ENCODE measurements at regions not wholly inside any gene's neighbourhood (a gene's known extent, or its start where the extent isn't known, plus 50 kb on each side); places are given as distances from the start of the nearest gene placed in this dataset.

DNA sequence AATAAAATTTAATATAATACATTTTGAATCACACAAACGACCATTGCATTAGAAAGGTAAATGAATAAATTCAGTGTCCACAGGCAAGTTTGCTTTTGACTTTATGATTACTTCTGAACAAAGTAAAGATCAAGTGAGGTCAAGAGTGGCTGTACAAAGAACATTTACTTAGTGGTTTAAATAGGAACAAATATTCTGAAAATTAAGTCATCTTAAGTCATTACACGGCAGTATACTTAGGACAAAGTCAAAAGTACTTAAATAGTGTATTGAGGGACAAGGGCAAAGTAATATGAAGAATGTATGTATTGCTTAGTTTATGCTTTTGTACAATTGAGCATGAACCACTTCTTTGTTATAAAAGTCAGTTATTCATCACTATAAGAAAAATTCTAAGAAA is 1511.2 kb upstream of the CDH9 start:
- Histone ChIP-seq H3K27ac (ENCODE audit: low read depth in 1 of 2, low read length in 2 of 2) (no peak overlapping the region), H3K9me3 (ENCODE audit: control insufficient read depth in 1 of 2, insufficient read depth in 1 of 2, low read length in 2 of 2) (peaks cover 0 to 8% of the 10 kb centered on the region in 2 experiments), H3K4me3 (ENCODE audit: low read length) (no peak overlapping the region), H3K36me3 (ENCODE audit: insufficient read depth, low read length) (no peaks in the 10 kb centered on the region), H3K4me1 (ENCODE audit: insufficient read depth, low read length) (no peaks in the 10 kb centered on the region), H3K27me3 (ENCODE audit: control insufficient read depth in 1 of 2, insufficient read depth in 2 of 2, low read length in 2 of 2) (no peaks in the 10 kb centered on the region)
- H3K27me3 Mint-ChIP-seq: no peaks in the 10 kb centered on the region
- POLR2A ChIA-PET: no interaction called here
- no peak for TF ChIP-seq CTCF (IDR thresholded peaks at IDR 0.05)
- no peak overlapping the region for H3K27ac Mint-ChIP-seq
- DNase-seq (no peak), ATAC-seq (ENCODE audit: poor library complexity) (no peak)
- no peaks in the 10 kb centered on the region for H3K36me3 Mint-ChIP-seq (ENCODE audit: low read depth)
- intact Hi-C loops (cut with DNase I, micrococcal nuclease): no loop called here
- CTCF ChIA-PET: no interaction called here
- H3K9me3 Mint-ChIP-seq: peaks cover 17% of the 10 kb centered on the region
- no peaks in the 10 kb centered on the region for H3K4me1 Mint-ChIP-seq (ENCODE audit: low read depth)
- no peak overlapping the region for H3K4me3 Mint-ChIP-seq

DNA sequence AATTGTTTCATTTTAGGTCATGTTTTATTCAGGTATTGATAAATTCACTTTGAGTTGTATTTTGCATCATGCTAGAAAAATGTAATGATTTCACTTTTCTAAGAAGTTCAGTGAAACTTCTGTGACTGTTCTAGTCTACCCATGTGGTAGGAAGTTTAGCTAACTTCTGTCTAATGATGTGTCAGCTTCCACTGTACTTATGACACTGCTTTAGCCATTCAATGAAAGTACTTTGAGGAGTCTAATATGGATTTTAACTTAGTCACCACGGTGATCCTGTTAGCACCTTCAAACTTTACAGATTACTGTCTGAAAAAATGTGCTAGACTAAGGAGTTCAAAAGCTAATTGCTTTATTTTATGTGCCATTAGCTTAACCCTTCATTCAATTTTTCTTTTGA is 1510.5 kb upstream of the CDH9 start:
- Mint-ChIP-seq H3K36me3 (ENCODE audit: low read depth) (no peaks in the 10 kb centered on the region), H3K4me1 (ENCODE audit: low read depth) (no peaks in the 10 kb centered on the region), H3K27me3 (no peaks in the 10 kb centered on the region), H3K27ac (no peak overlapping the region), H3K9me3 (peaks cover 17% of the 10 kb centered on the region), H3K4me3 (no peak overlapping the region)
- Histone ChIP-seq H3K27me3 (ENCODE audit: control insufficient read depth in 1 of 2, insufficient read depth in 2 of 2, low read length in 2 of 2) (no peaks in the 10 kb centered on the region), H3K9me3 (ENCODE audit: control insufficient read depth in 1 of 2, insufficient read depth in 1 of 2, low read length in 2 of 2) (peaks cover 0 to 8% of the 10 kb centered on the region in 2 experiments), H3K27ac (ENCODE audit: low read depth in 1 of 2, low read length in 2 of 2) (no peak overlapping the region), H3K4me3 (ENCODE audit: low read length) (no peak overlapping the region), H3K36me3 (ENCODE audit: insufficient read depth, low read length) (no peaks in the 10 kb centered on the region), H3K4me1 (ENCODE audit: insufficient read depth, low read length) (no peaks in the 10 kb centered on the region)
- ChIA-PET POLR2A (no interaction called here), CTCF (no interaction called here)
- ATAC-seq (ENCODE audit: poor library complexity): no peak
- no peak for TF ChIP-seq CTCF (IDR thresholded peaks at IDR 0.05)
- intact Hi-C loops (cut with DNase I, micrococcal nuclease): no loop called here
- DNase-seq: no peak

GRCh38 chr5:28544501-28544900 is 1506.1 kb upstream of the CDH9 start:
- DNase-seq: no peak
- ATAC-seq (ENCODE audit: poor library complexity): no peak
- no peaks in the 10 kb centered on the region for H3K4me1 ChIP-seq (ENCODE audit: insufficient read depth, low read length)
- no peaks in the 10 kb centered on the region for H3K36me3 ChIP-seq (ENCODE audit: insufficient read depth, low read length)
- H3K9me3 ChIP-seq (ENCODE audit: control insufficient read depth in 1 of 2, insufficient read depth in 1 of 2, low read length in 2 of 2): no peaks in the 10 kb centered on the region
- Mint-ChIP-seq H3K4me3 (no peak overlapping the region), H3K4me1 (ENCODE audit: low read depth) (no peaks in the 10 kb centered on the region), H3K27ac (no peak overlapping the region), H3K36me3 (ENCODE audit: low read depth) (no peaks in the 10 kb centered on the region), H3K27me3 (no peaks in the 10 kb centered on the region), H3K9me3 (peaks cover 19% of the 10 kb centered on the region)
- no peak overlapping the region for H3K27ac ChIP-seq (ENCODE audit: low read depth in 1 of 2, low read length in 2 of 2)
- H3K27me3 ChIP-seq (ENCODE audit: control insufficient read depth in 1 of 2, insufficient read depth in 2 of 2, low read length in 2 of 2): no peaks in the 10 kb centered on the region
- CTCF ChIA-PET: no interaction called here
- POLR2A ChIA-PET: no interaction called here
- intact Hi-C loops (cut with DNase I, micrococcal nuclease): no loop called here
- TF ChIP-seq CTCF (IDR thresholded peaks at IDR 0.05): no peak
- H3K4me3 ChIP-seq (ENCODE audit: low read length): no peak overlapping the region

Data from CD4-positive, alpha-beta T cell (primary cell).